Peyer's patch (tissue), 4 donors: ENCODE measurements at regions not wholly inside any gene's neighbourhood (a gene's known extent, or its start where the extent isn't known, plus 50 kb on each side); places are given as distances from the start of the nearest gene placed in this dataset.

Source experiments
- POLR2A ChIP-seq, 2 donors: fragments of 450-650 bp; IDR thresholded peaks; one replicate each; pipeline ENCODE4 v1.5.1; 2017; ENCODE audit warnings: antibody characterized with exemption in 2 of 2, mild to moderate bottlenecking in 2 of 2, moderate library complexity in 2 of 2
- TF ChIP-seq, protein P1 (sequence below), 6 experiments: fragments of 450-650 bp in 4 of 6; fragments of 200-600 bp in 2 of 6; sonication (generic) in 1 of 6; IDR thresholded peaks; one replicate each; pipeline ENCODE4 v1.5.1; 2017 to 2019; ENCODE audit warnings: antibody characterized with exemption in 6 of 6, mild to moderate bottlenecking in 3 of 6, moderate library complexity in 1 of 6

DNA sequence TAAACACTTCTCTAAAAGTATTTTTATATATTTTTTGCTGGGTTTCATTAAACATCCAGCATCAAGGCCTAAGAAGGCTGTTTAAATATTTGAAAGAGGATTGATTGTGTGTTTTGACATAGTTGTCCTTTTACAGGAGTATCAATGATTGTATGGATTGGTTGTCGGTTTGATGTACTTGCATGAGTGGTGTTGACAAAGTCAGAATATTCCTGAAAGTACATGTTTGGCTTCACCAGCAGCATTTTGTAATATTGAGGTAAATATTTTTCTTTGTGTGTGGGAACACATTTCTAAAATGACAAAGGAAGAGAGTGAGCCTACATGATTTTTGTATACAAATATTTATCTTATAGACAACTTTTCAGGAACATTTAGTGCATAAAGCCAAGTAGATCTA, 269.7 kb downstream of the PTBP2 start:
- TF ChIP-seq, protein P1, sequence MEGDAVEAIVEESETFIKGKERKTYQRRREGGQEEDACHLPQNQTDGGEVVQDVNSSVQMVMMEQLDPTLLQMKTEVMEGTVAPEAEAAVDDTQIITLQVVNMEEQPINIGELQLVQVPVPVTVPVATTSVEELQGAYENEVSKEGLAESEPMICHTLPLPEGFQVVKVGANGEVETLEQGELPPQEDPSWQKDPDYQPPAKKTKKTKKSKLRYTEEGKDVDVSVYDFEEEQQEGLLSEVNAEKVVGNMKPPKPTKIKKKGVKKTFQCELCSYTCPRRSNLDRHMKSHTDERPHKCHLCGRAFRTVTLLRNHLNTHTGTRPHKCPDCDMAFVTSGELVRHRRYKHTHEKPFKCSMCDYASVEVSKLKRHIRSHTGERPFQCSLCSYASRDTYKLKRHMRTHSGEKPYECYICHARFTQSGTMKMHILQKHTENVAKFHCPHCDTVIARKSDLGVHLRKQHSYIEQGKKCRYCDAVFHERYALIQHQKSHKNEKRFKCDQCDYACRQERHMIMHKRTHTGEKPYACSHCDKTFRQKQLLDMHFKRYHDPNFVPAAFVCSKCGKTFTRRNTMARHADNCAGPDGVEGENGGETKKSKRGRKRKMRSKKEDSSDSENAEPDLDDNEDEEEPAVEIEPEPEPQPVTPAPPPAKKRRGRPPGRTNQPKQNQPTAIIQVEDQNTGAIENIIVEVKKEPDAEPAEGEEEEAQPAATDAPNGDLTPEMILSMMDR (IDR thresholded peaks at IDR 0.05) = no peak
- no peak for TF ChIP-seq POLR2A (IDR thresholded peaks at IDR 0.05)
